Dermis microvascular lymphatic vessel endothelial cell (primary cell): ENCODE measurements at regions not wholly inside any gene's neighbourhood (a gene's known extent, or its start where the extent isn't known, plus 50 kb on each side); places are given as distances from the start of the nearest gene placed in this dataset.
"Not testable (repeated sequence)": the region's sequence is repeated elsewhere in the genome, so short reads cannot be mapped to it uniquely, and the experiment has no call there.

Experiments used
- DNase-seq, 2 donors: peaks; one replicate each; pipeline versions ENCODE4 v3.0.0 to v3.0.0-alpha.2; 2010; ENCODE audit warnings: low read depth in 2 of 2

DNA sequence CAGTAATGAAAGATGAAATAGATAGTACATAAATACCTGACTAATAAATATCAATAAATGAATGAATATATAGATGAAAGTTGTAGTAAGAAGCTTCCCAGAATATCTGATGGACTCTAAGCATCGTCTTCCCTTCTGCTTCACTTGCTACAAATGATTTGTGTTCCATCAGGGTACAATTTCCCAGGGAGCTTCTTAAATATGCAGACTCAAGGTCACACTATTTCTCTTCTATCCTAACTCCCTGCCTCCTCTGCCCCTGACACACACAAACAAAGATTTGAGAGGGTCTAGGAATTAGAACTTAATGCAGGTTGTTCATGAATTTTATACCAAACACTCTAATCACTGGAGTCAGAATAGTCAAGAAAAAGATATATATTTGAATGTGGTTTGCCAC lies 415.9 kb upstream of the TMPRSS15 start:
- no peak for DNase-seq

DNA sequence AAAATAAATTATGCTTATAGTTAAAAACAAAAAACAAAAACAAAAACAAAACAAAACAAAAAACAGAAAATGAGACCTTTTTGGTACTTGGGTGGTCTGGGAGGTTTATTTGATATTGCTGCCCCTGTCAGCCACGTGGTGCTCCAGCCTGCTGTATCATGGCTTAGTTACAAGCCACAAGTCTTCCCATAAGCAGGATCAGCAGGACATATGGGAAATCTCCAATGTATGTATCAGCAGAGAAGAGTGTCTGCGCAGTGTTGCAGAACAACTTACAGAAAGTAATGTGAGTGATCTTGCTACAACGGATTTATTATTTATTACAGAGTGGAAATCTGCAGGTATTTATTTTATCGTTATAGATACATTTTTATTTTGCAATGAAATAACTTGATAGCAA lies 423.0 kb upstream of the TMPRSS15 start:
- DNase-seq: no peak

DNA sequence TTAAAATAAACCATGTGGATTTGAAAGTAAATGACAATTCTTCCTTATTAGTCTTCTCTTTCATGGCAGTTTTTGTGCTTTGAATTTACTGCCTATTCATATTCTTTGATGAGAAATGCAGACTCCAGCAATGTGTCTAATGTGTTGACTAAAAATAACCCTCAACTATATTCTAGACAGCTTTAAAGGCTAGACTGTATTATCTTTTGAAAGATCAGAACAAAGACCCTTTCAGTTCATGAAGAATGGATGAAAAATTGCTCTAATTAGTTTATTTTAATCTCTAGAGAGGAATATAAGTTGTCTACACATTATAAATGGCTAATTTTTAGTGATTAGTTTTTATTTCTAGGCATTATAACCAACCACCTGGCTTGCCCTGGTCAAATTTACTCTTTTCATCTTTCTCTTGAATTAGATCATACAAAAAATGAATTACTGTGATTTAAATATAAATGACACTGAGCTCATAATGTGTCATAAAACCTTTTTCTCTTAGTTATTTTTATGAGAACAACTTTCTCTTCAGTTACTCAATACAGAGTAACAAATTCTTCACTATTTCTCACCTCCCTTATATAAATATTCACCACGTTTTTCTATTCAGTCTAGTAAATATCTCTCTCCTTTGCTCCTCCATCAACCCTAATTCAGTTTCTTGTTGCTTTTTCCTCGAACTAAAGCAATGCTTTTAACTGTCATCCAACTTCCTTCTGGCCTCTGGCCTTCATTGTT lies 428.5 kb upstream of the TMPRSS15 start:
- no peak for DNase-seq

DNA sequence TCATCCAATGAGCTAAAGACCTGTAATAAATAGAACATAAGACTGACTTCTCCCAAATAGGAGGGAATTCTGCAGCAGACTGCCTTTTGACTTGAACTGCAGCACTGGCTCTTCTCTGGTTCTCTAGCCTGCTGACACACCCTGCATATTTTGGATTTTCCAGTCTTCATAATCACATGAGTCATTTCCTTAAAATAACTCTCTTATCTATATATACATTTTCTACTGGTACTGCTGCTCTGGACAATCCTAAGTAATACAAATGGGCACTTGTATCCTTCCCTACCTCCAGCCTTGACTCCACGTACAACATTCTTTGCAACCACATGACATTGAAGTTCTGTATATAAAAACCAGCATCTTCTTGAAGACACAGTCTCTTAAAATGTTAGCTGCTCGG lies 429.4 kb upstream of the TMPRSS15 start:
- no peak for DNase-seq

DNA sequence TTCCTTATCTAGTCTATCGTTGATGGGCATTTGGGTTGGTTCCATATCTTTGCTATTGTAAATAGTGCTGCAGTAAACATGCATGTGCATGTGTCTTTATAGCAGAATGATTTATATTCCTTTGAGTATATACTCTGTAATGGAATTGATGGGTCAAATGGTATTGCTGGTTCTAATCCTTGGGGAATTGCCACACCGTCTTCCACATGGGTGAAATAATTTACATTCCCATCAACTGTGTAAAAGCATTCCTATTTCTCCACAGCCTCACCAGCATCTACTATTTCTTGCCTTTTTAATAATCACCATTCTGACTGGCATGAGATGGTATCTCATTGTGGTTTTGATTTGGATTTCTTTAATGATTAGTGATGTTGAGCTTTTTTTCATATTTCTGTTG lies 430.5 kb upstream of the TMPRSS15 start:
- not testable (repeated sequence) for DNase-seq

DNA sequence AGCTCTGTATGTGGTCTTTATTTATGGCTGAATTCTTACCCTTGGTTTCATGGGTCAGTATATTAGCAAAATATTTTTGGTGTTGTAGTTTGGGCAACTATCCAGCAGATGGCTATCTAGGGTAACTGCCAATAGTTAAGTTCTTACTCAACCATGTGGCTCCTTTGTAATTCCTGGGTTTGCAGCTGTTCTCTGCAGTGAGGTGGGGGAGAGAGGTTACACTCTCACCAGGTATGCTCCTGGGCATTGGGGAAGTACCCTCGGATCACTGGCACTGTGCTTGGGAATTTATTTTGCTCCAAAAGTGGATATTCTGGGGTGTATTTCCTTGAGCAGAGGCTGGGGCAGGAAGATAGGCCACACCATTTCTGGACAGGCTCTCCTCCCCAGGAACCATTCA lies 436.7 kb upstream of the TMPRSS15 start:
- no peak for DNase-seq

DNA sequence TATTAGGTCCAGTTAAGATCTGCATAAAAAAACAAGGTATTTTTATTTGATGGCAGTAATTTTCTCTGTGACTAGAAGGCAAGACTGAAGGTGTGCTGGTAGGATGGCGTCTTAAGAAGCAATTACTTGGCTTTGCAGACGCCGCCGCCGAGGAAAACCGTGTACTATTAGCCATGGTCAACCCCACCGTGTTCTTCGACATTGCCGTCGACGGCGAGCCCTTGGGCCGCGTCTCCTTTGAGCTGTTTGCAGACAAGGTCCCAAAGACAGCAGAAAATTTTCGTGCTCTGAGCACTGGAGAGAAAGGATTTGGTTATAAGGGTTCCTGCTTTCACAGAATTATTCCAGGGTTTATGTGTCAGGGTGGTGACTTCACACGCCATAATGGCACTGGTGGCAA lies 454.0 kb upstream of the TMPRSS15 start:
- DNase-seq: not testable (repeated sequence)

DNA sequence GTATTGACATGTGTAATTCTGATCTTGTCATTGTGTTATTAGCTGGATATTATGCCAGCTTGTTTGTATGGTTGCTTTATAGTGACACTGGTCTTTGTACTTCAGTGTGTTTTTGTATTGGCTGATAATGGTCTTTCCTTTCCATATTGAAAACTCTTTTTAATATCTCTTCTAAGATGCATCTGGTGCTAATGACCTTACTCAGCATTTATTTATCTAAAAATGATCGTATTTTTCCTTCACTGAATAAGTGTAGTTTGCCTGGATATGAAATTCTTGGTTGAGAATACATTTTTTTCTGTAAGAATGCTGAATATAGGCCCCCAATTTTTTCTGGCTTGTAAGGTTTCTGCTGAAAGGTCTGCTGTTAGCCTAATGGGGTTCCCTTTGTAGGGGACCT lies 465.5 kb upstream of the TMPRSS15 start:
- no peak for DNase-seq

DNA sequence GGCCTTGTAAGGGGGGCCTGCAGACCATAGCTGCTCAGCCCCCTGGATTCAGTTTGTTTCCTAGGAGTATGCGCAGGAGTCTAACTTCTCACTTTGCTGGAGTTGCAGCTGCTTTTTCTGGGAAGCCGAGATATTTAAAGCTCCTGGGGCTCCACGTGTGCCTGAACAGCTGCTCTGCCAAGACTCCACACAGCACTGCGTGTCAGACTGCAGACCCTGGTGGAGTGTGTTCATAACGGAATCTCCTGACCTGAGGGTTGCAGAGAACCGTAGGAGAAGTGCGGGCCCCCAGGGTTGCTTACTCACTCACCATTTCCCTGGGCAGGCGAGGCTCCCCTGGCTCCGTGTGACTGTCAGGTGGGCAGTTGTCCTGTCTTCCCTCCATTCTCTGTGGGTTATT lies 474.3 kb upstream of the TMPRSS15 start:
- no peak for DNase-seq

DNA sequence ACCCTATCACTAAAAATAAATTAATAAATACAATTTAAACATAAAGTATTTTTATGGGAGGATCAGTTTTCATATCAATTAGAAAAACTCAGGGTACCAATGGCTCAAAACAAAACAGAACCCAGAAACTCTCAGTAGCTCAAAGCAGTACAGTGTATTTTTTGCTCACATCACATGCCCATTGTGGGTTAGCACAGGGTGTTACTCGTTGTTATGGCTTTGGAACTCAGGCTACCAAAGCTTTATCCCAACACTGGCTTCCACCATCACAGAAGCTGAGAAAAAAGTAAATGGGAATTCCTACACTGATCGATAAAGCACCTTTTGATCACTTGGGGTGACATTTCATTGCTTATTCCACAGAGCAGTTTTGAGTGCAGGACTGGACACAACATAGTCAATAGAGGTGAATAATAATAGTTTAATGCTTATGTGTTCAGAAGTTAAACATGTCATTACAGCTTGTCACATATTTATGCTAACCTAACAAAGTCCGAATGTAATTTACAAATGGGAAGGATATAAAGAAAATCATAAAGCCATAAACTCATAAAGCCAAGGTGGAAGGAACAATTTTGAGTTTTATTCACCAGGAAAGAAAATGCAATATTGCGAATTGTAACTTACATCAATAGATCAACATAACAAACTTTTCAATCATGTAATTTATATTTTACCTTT lies 484.5 kb upstream of the TMPRSS15 start:
- DNase-seq: no peak

DNA sequence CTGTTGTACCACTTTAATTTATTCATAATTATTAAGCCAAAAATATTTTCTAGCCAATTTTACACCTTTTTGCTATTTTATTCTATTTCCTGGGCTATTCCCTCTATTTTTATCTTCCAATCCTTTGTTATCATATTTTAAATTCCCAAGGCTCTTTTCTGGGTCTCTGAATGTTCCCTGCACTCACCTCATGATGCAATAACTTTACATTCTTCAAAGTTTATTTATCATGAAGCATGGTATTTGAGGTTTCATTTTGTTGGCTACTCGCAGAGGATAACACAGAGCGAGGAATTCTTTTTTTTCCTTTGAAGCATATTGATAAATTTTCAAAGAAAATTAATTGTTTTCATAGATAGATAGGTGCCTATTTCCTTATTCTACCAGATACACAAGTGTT lies 489.8 kb upstream of the TMPRSS15 start:
- no peak for DNase-seq

DNA sequence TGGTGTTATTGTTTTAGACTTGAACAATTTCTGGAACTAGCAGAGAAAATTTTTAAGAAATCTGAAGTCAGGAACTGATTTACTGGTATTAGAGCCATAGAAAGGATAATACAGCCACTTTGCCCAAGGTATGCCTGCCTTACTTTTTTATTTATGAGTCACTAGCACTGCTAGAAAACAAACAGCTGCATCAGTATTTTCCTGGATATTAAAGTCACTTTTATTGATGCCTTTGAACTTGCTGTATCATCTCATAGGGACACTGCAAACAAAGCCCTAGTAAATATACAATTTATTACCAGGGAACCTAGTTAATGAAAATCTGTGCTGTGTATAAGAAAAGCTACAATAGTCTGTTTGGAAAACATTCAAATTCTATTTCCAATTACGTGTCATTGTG lies 490.8 kb upstream of the TMPRSS15 start:
- no peak for DNase-seq

DNA sequence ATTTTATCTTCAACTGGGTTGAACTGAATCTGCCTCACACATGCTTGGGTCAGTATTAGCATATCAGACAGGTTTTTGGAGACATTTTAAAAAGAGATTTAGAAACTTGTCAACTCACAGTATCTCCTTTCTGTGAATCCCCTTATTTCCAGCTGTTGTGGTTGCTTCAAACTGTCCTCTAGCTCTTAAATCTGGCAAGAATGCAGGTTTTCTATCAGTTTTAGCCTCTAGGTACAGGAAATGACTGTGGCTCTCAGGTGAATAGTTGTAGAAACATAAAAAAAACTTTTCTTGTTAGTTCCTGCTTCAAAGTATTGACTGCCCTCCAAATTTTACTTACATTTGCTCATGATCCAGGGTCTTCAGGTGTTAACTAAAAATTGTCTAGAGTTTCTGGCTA lies 495.7 kb upstream of the TMPRSS15 start:
- no peak for DNase-seq

DNA sequence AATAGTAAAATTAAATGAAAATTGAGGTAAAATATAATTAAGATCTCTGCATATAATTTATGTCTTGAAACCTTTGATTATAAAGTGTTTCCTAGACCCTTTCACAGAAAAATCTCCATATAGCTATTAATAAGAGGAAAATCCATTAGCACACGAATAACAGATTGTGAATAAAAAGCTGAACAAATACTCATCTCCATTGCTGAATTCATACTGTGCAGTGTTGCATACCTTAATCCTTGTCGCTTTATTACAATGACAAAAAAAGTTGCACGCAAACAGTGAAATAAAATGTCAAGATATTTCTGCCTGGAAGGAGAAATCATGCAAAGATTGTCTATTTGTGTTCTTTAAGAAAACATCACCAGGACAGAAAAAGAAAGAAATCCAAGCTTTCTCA lies 499.1 kb upstream of the TMPRSS15 start:
- DNase-seq: no peak

DNA sequence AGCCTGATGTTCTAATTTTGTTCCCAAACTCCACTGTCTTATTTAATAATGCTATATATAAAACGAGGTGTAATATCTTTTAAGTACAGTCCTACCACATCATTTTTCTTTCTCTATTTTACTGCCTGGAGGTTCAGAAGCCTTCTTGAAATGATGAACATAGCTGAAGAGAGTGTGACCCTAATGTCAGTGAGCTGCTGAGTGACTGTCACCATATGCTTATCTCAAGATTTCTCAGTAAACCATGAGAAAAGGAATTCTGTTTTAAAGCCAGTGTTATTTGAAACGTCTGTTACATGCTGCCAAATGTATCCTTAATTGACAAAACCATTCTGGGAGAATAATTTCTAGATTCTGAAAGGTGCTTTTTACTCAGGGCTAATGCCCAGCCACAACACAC lies 503.5 kb upstream of the TMPRSS15 start:
- no peak for DNase-seq

DNA sequence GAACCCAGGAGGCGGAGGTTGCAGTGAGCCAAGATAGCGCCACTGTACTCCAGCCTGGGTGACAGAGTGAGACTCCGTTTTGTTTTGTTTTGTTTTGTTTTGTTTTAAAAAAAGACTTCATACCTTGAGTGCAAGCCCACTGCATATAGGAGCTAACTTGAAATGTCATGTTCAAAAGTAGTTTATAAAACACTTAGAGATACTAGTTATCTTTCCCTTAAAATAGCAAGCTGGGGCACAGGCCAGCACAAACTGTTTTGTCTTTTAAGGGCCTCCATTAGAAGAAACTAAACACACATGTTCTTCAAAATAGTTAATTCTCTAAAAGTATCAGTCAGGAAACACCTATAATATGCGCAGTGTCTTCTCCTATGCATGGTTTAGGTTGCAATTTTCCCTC lies 505.1 kb upstream of the TMPRSS15 start:
- DNase-seq: no peak

DNA sequence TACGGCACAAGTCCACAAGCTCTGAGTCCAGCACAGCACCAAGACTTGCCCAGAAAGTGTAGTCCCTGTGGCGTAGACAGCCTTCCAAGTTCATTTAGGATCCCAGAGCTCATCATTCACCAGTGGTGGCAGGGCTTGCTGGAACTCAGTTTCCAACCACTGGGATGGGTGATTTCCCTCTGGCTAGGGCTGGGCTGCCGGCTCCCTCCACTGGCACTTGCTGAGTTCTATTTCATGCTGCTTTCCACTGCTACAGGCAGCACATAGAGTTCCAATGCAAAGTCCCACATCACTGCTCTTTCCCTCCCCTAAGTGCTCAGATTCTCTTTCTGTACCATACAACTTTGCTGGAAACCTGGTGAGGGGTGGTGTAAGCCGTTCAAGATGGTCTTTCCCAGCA lies 510.3 kb upstream of the TMPRSS15 start:
- DNase-seq: no peak

DNA sequence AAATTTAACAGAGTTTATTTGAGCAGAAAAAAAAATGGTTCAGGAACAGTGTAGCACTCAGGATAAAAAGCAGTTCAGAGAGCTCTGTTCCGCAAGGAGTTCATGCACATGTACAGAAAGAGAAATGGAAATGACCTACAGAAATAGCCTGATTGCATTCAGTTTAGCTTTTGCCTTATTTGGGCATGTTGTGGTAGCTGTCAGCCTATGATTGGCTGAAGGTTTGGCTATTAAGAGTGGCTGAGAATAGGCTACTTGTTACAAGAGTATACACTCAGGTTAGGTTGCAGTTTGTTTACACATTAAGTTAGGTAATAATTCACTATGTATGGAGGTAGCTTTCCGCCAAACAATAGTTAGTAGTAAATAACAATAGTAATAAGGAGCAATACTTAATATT lies 511.0 kb upstream of the TMPRSS15 start:
- DNase-seq: no peak

DNA sequence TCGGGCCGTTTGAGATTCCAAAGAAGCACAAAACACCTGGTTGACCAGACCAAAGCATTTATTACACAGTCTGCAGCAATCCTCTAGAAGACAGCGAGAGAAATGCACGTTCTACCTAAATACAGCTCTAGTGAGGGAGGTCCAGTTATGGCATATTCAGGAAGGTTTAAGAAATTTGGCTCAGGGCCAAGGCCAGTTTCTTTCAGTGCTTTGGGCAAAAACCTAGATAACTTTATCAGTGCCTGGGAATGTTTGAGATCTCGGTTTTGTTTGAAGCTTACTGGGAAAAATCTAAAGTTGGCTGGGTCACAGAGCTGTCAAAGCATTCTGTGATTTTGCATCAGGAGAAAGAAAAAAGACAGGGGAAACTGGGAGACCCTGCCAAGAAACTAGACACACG lies 514.0 kb upstream of the TMPRSS15 start:
- no peak for DNase-seq

DNA sequence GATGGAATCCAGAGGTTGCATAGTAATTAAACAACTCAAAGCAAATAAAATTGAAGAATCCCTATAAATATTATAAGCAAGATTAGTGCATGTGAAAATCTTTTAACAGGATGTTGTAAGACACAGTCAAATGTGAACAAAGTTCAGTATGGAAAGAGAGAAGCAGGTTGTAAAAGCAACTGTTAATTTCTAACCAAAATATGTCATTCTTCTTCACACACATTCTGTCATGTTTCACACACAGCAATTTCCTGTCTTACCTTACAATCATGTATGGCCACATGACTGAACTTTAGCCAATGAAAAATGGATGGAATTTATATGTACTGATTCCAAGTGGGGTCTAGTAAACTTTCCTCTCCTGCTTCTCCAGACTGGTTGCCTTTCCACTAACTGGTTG lies 527.7 kb upstream of the TMPRSS15 start:
- no peak for DNase-seq

DNA sequence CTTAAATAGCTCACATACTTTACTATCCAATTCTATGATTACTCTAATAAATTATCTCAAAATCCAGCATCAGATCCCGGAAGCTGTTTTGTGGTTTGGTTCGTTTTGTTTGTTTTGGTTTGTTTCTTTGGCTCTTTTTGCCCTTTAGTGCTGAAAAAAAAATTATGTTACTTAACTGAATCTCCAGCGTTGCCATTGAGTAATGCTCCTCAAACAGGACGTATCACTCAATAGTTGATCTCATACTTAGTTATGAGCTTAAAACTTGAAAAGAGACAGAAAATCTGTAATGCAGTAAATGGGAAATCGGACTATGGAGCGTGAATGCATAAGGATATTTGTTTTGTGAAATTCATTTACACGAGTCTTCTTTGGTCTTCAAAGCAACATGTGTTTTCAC lies 533.8 kb upstream of the TMPRSS15 start:
- DNase-seq: no peak

DNA sequence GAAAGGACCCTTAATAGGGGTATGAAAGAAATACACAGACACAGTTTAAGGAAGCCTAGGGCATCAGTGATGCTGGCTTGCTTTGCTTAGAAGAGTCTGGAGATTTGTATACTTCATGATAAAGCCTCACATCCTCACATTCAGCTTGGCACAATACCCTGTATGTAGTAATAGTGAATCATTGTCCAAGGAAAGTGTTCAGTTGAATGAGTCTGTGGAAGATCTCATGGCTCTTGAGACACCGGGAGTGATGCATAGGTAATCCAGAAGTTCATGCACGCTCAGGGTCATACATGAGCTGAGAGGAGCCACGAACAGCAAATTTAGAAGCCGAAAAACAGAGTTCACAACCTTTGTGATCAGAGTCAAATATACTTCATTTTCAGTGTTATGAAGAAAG lies 537.2 kb upstream of the TMPRSS15 start:
- DNase-seq: no peak

DNA sequence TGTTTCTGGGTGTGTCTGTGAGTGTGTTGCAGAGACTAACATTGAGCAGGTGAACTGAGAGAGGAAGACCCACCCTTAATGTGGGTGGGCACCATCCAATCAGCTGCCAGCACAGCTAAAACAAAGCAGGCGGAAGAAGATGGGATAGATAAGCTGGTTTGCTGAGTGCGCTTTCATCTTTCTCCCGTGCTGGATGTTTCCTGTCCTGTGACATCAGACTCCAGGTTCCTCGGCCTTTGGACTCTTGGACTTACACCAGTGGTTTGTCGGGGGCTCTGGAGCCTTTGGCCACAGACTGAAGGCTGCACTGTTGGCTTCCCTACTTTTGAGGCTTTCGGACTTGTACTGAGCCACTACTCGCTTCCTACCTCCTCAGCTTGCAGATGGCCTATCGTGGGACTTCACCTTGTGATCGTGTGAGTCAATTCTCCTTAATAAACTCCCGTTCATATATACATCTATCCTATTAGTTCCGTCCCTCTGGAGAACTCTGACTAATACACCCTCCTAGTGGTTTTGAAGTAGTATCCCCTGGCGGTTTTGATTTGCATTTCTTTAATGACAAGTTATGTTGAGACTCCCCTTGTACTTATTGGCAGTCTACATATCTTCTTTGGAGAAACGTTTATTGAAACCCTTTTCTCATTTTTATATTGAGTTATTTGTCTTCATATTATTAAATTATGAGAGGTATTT lies 546.6 kb upstream of the TMPRSS15 start:
- no peak for DNase-seq
